Endothelial cell of umbilical vein (primary cell): ENCODE measurements at regions not wholly inside any gene's neighbourhood (a gene's known extent, or its start where the extent isn't known, plus 50 kb on each side); places are given as distances from the start of the nearest gene placed in this dataset.

Experiments used
- EZH2 ChIP-seq: IDR thresholded peaks from 2 replicates; pipeline ENCODE4 v1.6.1; 2012; ENCODE audit warnings: borderline replicate concordance, low read depth, mild to moderate bottlenecking, moderate library complexity, low read length, inconsistent platforms; ENCODE audit not compliant: severe bottlenecking
- JUN ChIP-seq: IDR thresholded peaks from 2 replicates; pipeline ENCODE4 v1.6.1; 2011; ENCODE audit warnings: borderline replicate concordance, low read depth; ENCODE audit not compliant: insufficient read length, insufficient read depth
- MAX ChIP-seq: IDR thresholded peaks from 2 replicates; pipeline ENCODE4 v1.6.1; 2011; ENCODE audit not compliant: insufficient read depth, insufficient read length
- MYC ChIP-seq: IDR thresholded peaks from one replicate; pipeline ENCODE4 v1.6.1; 2011; ENCODE audit warnings: mild to moderate bottlenecking, low read depth, low read length
- POLR2A ChIP-seq: IDR thresholded peaks from 2 replicates; pipeline ENCODE4 v1.6.1; 2012; ENCODE audit warnings: low read depth, mild to moderate bottlenecking, control low read depth, low read length
- POLR2AphosphoS5 ChIP-seq: IDR thresholded peaks from 2 replicates; pipeline ENCODE4 v1.6.1; 2012; ENCODE audit warnings: low read depth, mild to moderate bottlenecking, control low read depth, low read length, moderate library complexity; ENCODE audit not compliant: insufficient read depth
- TF ChIP-seq, protein P1 (sequence below), 2 donors: IDR thresholded peaks; 1 replicate in 1 of 2; 2 replicates in 1 of 2; pipeline ENCODE4 v1.5.1; 2011; ENCODE audit warnings: low read length in 2 of 2, mild to moderate bottlenecking in 2 of 2, moderate library complexity in 2 of 2, control low read depth in 1 of 2, inconsistent platforms in 1 of 2, low read depth in 1 of 2; ENCODE audit not compliant: insufficient read depth in 1 of 2; ENCODE audit errors: extremely low read depth in 1 of 2

GRCh38 chr5:116381201-116381600 lies 193.4 kb downstream of the SEMA6A start:
- TF ChIP-seq, protein P1, sequence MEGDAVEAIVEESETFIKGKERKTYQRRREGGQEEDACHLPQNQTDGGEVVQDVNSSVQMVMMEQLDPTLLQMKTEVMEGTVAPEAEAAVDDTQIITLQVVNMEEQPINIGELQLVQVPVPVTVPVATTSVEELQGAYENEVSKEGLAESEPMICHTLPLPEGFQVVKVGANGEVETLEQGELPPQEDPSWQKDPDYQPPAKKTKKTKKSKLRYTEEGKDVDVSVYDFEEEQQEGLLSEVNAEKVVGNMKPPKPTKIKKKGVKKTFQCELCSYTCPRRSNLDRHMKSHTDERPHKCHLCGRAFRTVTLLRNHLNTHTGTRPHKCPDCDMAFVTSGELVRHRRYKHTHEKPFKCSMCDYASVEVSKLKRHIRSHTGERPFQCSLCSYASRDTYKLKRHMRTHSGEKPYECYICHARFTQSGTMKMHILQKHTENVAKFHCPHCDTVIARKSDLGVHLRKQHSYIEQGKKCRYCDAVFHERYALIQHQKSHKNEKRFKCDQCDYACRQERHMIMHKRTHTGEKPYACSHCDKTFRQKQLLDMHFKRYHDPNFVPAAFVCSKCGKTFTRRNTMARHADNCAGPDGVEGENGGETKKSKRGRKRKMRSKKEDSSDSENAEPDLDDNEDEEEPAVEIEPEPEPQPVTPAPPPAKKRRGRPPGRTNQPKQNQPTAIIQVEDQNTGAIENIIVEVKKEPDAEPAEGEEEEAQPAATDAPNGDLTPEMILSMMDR (IDR thresholded peaks at IDR 0.05; ENCODE audit: extremely low read depth in 1 of 2, insufficient read depth in 1 of 2, low read depth in 1 of 2, low read length in 2 of 2): no peak
- no peak for TF ChIP-seq EZH2
- TF ChIP-seq POLR2AphosphoS5: no peak
- TF ChIP-seq MAX: no peak
- TF ChIP-seq POLR2A: no peak
- TF ChIP-seq MYC: no peak
- TF ChIP-seq JUN: no peak
